Activated CD8-positive, alpha-beta T cell treated with anti-CD3 and anti-CD28 coated beads for 36 hours (primary cell): ENCODE measurements at regions not wholly inside any gene's neighbourhood (a gene's known extent, or its start where the extent isn't known, plus 50 kb on each side); places are given as distances from the start of the nearest gene placed in this dataset.

Source experiments
- ATAC-seq: fragments of 200-7000 bp; cut with Tn5 transposase; one replicate; pipeline ENCODE4 v1.10.0; 2021; ENCODE audit warnings: mild to moderate bottlenecking, moderate library complexity
- CTCF ChIA-PET: fragments of 350-600 bp; sonication (Branson Sonifier 250); formaldehyde crosslinking; loops from one replicate; lab custom pipeline; 2021; ENCODE audit warnings: antibody characterized with exemption; lab: Charles Lee
- POLR2A ChIA-PET: fragments of 350-600 bp; sonication (Branson Sonifier 250); formaldehyde crosslinking; loops from one replicate; lab custom pipeline; 2021; ENCODE audit warnings: antibody characterized with exemption; lab: Charles Lee
- DNase-seq: peaks from one replicate; pipeline ENCODE4 v3.0.0-alpha.2; 2020
- H3K27ac Mint-ChIP-seq: one replicate; pipeline ENCODE4 v1.8.0; 2021; ENCODE audit warnings: mild to moderate bottlenecking, mixed read lengths
- H3K27me3 Mint-ChIP-seq: one replicate; pipeline ENCODE4 v1.8.0; 2021; ENCODE audit warnings: mixed read lengths
- H3K36me3 Mint-ChIP-seq: one replicate; pipeline ENCODE4 v1.8.0; 2021; ENCODE audit warnings: low read depth, mixed read lengths
- H3K4me1 Mint-ChIP-seq: one replicate; pipeline ENCODE4 v1.8.0; 2021; ENCODE audit warnings: low read depth, mixed read lengths
- H3K4me3 Mint-ChIP-seq: one replicate; pipeline ENCODE4 v1.8.0; 2021; ENCODE audit warnings: mild to moderate bottlenecking, moderate library complexity, mixed read lengths
- H3K9me3 Mint-ChIP-seq: one replicate; pipeline ENCODE4 v1.8.0; 2021; ENCODE audit warnings: mixed read lengths
- intact Hi-C: fragments of 100-400 bp; cut with micrococcal nuclease; formaldehyde crosslinking; loops from one replicate; pipeline ENCODE4 v1.10.0; 2022
- TF ChIP-seq, protein P1 (sequence below): fragments of 200-600 bp; IDR thresholded peaks from one replicate; pipeline ENCODE4 v1.8.0; 2022; ENCODE audit warnings: antibody characterized with exemption, mild to moderate bottlenecking

DNA sequence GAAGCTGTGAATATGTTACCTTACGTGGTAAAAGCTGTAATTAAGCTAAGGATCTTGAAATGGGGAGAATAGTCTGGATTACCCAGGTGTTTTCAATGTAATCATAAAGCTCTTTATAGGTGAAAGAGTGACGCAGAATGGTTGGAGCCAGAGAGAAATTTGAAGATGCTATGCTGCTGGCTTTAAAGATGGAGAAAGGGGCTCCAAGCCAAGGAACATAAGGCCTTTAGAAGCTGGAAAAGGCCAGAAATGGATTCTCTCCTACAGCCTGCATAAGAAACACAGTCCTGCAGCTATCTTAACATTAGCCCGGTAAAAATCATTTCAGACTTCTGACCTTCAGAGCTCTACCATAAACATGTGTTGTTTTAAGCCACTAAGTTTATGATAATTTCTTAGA is 243.3 kb upstream of the VLDLR start:
- ChIA-PET CTCF (interaction anchor here (1.0 to 1.1 kb wide), 2 partner anchors 22 to 350 kb away, joined by 3 to 4 read pairs; no protein-coding TSS in a partner anchor), POLR2A (no interaction called here)
- Mint-ChIP-seq H3K36me3 (no peaks in the 10 kb centered on the region), H3K27me3 (peaks cover 9% of the 10 kb centered on the region), H3K27ac (no peak overlapping the region), H3K4me1 (no peaks in the 10 kb centered on the region), H3K4me3 (no peak overlapping the region), H3K9me3 (peaks cover 9% of the 10 kb centered on the region)
- no peak for ATAC-seq
- no peak for DNase-seq
- TF ChIP-seq, protein P1, sequence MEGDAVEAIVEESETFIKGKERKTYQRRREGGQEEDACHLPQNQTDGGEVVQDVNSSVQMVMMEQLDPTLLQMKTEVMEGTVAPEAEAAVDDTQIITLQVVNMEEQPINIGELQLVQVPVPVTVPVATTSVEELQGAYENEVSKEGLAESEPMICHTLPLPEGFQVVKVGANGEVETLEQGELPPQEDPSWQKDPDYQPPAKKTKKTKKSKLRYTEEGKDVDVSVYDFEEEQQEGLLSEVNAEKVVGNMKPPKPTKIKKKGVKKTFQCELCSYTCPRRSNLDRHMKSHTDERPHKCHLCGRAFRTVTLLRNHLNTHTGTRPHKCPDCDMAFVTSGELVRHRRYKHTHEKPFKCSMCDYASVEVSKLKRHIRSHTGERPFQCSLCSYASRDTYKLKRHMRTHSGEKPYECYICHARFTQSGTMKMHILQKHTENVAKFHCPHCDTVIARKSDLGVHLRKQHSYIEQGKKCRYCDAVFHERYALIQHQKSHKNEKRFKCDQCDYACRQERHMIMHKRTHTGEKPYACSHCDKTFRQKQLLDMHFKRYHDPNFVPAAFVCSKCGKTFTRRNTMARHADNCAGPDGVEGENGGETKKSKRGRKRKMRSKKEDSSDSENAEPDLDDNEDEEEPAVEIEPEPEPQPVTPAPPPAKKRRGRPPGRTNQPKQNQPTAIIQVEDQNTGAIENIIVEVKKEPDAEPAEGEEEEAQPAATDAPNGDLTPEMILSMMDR, result no peak
- intact Hi-C loops, result no loop called here

DNA sequence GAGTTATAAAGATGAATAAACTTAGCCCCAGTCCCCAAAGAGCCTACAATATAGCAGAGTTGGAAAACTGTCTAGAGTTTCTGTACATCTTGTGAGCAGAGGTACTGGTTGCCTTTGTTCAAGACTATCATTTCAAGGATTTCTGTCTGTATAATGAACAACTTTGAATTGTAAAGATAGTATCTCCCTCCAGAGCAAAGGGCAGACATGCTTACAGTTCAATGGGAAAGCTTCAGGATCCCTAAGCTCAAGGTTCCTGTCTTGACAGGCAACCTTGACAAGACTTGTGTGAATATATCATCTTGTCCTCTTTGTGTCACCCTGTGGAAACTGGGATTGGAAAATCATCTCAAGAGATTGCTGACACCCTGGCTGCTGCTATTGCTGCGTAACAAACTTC is 242.8 kb upstream of the VLDLR start:
- TF ChIP-seq, protein P1, result no peak

DNA sequence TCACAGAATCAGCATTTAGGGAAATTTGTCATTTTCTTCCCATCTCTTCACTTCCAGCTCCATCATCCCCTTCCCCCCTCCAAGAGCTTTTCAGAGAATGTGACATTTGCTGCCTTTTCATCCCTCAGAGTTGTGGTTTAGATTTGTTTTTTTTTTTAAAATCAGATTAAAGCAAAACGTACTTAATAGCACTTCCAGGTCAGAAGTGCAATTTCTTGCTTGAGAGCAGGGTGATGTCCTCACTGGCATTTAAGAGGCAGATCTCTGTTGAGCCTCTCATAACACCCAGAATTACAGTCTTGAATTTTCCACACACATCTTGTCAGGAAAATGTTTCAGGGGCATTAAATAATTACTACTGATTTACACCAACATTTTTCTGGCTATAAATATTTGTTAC is 236.8 kb upstream of the VLDLR start:
- Mint-ChIP-seq H3K4me1 (no peaks in the 10 kb centered on the region), H3K9me3 (peaks cover under 1% of the 10 kb centered on the region), H3K4me3 (no peak overlapping the region), H3K36me3 (no peaks in the 10 kb centered on the region), H3K27me3 (peaks cover 11% of the 10 kb centered on the region), H3K27ac (no peak overlapping the region)
- ATAC-seq, result no peak
- intact Hi-C loops, result no loop called here
- no peak for DNase-seq
- ChIA-PET POLR2A (no interaction called here), CTCF (no interaction called here)
- TF ChIP-seq, protein P1, result no peak

More for the DNA sequence above, 242.8 kb upstream of the VLDLR start:
- ChIA-PET POLR2A (no interaction called here), CTCF (interaction anchor here (1.0 to 1.1 kb wide), 2 partner anchors 22 to 349 kb away, joined by 3 to 4 read pairs; no protein-coding TSS in a partner anchor)
- H3K4me1 Mint-ChIP-seq, result no peaks in the 10 kb centered on the region
- H3K4me3 Mint-ChIP-seq, result no peak overlapping the region
- intact Hi-C loops, result no loop called here
- H3K36me3 Mint-ChIP-seq, result no peaks in the 10 kb centered on the region
- peaks cover 9% of the 10 kb centered on the region for H3K9me3 Mint-ChIP-seq
- DNase-seq, result no peak
- H3K27me3 Mint-ChIP-seq, result peaks cover 9% of the 10 kb centered on the region
- H3K27ac Mint-ChIP-seq, result no peak overlapping the region
- no peak for ATAC-seq

DNA sequence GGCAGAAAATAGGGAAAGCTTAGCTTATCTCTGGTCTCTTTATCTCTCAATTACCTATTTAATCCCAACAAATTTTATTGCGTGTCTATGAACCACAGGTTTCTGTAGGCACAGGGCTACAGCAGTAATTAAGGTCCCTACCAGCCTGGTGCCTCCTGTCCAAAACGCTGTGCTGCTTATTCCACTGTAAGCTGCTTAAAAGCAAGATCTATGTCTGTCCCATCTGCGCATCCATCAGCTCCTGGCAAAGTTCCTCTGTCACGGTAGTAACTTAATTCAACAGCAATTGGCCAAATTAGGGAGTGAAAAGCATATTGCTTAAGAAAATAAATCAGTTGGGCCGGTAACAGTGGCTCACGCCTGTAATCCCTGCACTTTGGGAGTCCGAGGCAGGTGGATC is 235.8 kb upstream of the VLDLR start:
- no peak for DNase-seq
- TF ChIP-seq, protein P1, result no peak
- Mint-ChIP-seq H3K9me3 (no peaks in the 10 kb centered on the region), H3K27me3 (peaks cover 8% of the 10 kb centered on the region), H3K27ac (no peak overlapping the region), H3K36me3 (no peaks in the 10 kb centered on the region), H3K4me3 (no peak overlapping the region), H3K4me1 (no peaks in the 10 kb centered on the region)
- CTCF ChIA-PET, result no interaction called here
- intact Hi-C loops, result no loop called here
- ATAC-seq, result no peak
- POLR2A ChIA-PET, result no interaction called here

DNA sequence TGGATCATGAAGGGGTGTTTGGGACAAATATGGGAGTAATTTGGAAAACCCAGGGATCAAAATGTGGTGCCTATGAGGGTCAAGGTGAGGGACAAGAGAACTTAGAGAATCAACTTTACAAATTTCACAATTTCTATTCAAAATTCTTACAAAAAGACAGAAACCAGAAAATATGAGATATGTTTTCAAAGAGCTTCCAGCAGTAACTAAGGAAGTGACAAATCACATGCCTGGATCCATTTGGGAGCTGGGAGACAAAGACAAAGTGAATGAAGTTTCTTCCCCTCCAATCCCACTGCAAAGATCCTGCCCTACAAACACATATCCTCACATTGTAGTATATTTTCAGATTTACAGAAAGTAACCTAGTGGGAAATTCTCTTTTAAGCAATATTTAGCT is 235.0 kb upstream of the VLDLR start:
- POLR2A ChIA-PET, result no interaction called here
- TF ChIP-seq, protein P1, result no peak
- Mint-ChIP-seq H3K27ac (no peak overlapping the region), H3K4me1 (no peaks in the 10 kb centered on the region), H3K9me3 (no peaks in the 10 kb centered on the region), H3K36me3 (no peaks in the 10 kb centered on the region), H3K27me3 (peaks cover 6% of the 10 kb centered on the region), H3K4me3 (no peak overlapping the region)
- intact Hi-C loops, result no loop called here
- DNase-seq (no peak), ATAC-seq (no peak)
- CTCF ChIA-PET, result no interaction called here
